ENCODE measurements at regions not wholly inside any gene's neighbourhood (a gene's known extent, or its start where the extent isn't known, plus 50 kb on each side); places are given as distances from the start of the nearest gene placed in this dataset.
"Not testable (repeated sequence)": the region's sequence is repeated elsewhere in the genome, so short reads cannot be mapped to it uniquely, and the experiment has no call there.

DNA sequence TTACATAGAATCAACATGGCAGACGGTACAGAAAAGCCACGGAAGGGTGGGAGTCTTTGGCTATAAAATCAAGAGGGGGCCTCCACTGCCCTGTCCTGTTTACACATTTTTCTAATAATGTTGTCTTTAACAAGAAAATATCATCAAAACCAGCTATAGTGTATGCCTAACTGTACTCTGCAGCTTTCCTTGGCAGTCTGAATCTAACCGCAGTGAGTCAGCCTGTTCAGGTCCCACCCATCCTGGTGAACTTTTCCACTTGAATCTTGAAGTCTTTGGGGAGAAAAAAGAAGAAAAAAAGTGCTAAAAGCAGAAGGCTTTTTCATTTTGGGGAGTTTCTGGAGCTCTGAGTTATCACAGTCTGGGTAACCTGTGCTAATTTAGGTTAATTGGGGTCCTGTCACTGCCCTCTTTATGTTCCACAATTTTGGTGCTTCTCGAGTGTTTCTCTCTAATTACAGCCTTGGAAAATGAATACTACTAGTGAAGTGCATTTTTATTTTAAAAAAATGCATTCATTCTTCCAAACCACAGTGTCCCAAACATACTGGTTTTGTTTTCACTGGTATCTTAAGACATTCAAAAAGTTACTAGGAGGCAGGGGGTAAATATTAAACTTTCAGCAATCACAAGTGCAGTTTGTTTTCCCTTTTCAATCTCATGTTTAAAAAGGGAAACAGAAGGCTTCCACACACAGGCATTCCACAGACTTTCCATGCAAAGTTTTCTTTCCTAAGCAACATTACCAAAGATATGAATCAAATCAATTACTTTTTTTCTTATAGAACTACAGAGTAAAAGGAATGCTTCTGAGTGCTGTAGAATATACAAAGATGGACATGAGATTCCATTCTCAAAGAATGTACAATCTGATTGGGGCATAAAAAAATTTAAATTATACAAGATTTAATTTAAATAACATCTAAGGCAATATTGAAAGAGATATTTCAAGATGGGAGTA, 86.8 kb upstream of the SEC22B start:
- not testable (repeated sequence) for H3K4me1 ChIP-seq

GRCh38 chr1:120257778-120258105, 81.4 kb upstream of the SEC22B start:
- H3K4me1 ChIP-seq; H3K4me3 ChIP-seq; H3K27ac ChIP-seq; H3K36me3 ChIP-seq; H3K9me3 ChIP-seq (replicated peaks); H3K27me3 ChIP-seq: not testable (repeated sequence)
- peak in 1 of 2 experiments; percentile 10 for DNase-seq

More for the DNA sequence above, 86.8 kb upstream of the SEC22B start:
- not testable (repeated sequence) for DNase-seq; H3K27me3 ChIP-seq; H3K4me3 ChIP-seq; H3K9me3 ChIP-seq (replicated peaks); H3K36me3 ChIP-seq; H3K27ac ChIP-seq

DNA sequence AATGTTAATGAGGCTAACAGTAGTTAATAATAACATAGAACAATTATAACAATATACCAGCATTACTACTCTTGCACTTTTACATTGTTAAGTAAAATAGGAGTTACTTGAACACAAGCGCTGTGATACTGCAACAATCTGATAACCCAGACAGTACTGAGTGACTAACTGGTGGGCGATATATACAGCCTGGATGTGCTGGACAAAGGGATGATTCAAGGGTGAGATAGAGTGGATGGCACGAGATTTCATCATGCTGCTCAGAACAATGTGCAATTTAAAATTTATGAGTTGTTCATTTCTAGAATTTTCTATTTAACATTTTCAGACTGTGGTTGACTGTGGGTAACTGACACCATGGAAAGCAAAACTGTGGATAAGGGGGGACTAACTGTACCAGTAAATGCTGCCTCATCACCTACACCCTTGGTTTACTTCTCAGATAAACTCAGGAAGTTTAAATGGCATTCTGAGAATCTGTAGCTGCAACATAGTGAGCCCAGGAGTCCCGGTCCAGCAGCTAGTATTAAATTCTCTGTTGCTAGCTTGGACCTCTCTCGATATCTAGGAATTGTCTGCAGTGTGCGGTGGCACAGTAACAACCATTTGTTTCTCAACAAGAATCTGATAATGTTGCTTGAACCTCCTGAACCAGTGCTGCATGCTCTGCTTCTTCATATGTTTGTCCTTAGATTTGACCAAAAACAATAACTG, 80.9 kb upstream of the SEC22B start:
- not testable (repeated sequence) for H3K27me3 ChIP-seq; H3K9me3 ChIP-seq (replicated peaks); H3K4me1 ChIP-seq; H3K4me3 ChIP-seq; H3K36me3 ChIP-seq; DNase-seq; H3K27ac ChIP-seq

- not testable (repeated sequence) for H3K4me3 ChIP-seq; H3K9me3 ChIP-seq (replicated peaks); H3K27ac ChIP-seq; H3K27me3 ChIP-seq; DNase-seq; H3K36me3 ChIP-seq; H3K4me1 ChIP-seq
These were observed 74.4 kb upstream of the SEC22B start for GRCh38 chr1:120250756-120251155.

GRCh38 chr1:120248726-120249427, 72.6 kb upstream of the SEC22B start:
- DNase-seq; H3K9me3 ChIP-seq (replicated peaks); H3K27ac ChIP-seq; H3K4me3 ChIP-seq; H3K27me3 ChIP-seq; H3K4me1 ChIP-seq; H3K36me3 ChIP-seq: not testable (repeated sequence)

DNA sequence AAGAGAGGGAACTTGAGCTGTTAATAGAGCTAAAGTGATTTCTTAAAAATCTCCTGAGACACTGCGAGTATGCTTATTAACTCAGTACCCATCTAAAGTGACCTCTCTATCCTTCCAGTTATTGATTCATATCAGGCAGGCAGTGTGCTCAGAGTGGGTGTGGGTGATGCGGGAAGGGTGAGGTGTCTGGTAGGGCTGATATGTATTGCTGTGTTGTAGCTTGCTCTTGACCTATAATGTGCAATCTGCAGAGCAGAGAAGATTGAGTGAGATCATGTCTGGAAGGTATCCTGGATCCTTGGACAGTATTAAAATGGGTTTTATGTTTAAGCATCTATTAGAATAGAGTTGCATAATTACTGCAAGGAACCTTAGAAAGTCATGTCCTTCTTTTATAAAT, 71.9 kb upstream of the SEC22B start:
- H3K4me3 ChIP-seq; DNase-seq; H3K9me3 ChIP-seq (replicated peaks); H3K36me3 ChIP-seq; H3K27me3 ChIP-seq; H3K27ac ChIP-seq; H3K4me1 ChIP-seq: not testable (repeated sequence)

DNA sequence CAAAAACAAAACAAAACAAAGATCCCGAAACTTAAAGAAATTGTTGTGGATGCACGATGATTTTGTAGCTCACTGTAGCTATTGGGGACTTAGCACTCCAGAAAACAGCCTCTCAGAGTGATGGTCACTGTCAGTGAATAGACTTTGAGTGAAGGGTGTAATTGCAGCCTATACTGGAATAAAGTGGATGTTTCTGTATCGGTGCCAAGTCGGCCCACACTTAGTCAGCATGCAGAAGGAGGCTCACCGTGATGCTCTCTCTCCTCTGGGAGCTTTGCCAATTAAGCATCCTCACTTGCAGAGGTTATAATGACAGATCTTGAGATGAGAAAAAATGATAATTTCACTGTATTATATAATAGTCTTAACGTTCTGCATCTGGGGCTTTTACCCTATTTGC, 67.5 kb upstream of the SEC22B start:
- H3K36me3 ChIP-seq; DNase-seq; H3K4me3 ChIP-seq; H3K27me3 ChIP-seq; H3K4me1 ChIP-seq; H3K27ac ChIP-seq; H3K9me3 ChIP-seq (replicated peaks): not testable (repeated sequence)

DNA sequence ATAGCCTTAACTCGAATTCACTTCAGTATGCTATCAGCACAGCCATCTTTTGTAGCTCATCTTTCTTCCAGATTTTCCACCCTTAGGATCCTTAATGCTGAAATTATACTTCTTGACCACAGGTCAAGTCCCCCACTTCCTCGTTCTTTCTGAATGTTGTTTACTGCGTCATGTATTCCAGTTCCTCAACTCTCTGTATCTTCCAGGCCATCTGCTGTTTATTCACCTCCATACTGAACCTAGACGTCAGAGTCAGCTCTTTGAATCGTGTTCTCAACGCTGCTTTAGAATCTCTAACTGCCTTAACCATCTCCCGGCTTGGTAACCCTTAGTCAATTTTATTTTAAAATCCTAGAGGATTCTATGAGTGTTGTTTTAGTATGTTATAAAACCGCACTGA, 66.3 kb upstream of the SEC22B start:
- not testable (repeated sequence) for H3K36me3 ChIP-seq; H3K4me1 ChIP-seq; H3K4me3 ChIP-seq; H3K27me3 ChIP-seq; H3K27ac ChIP-seq; H3K9me3 ChIP-seq (replicated peaks); DNase-seq

DNA sequence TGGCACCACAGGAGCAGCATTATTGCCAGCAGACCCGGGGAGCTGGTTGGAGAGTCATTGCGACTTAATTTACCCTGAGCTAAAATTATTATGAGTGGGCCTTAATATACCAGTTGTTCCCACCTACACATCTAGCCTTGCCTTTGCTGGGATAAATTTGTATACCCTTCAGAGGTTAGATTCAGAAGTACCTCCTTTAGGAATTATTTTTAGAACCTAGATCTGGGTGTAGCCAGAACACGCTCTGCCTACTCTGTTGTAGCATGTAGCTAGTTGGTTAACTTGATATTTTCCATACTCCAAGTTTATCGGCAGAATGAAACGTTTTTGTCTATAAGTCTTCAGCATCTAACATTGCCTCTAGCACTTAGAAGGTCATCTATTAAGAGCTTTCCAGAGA, 65.5 kb upstream of the SEC22B start:
- not testable (repeated sequence) for H3K27me3 ChIP-seq; H3K4me1 ChIP-seq; H3K36me3 ChIP-seq; H3K9me3 ChIP-seq (replicated peaks); H3K27ac ChIP-seq; H3K4me3 ChIP-seq; DNase-seq

GRCh38 chr1:120240181-120240580, 63.9 kb upstream of the SEC22B start:
- H3K9me3 ChIP-seq (replicated peaks); H3K27ac ChIP-seq; H3K36me3 ChIP-seq; DNase-seq; H3K4me1 ChIP-seq; H3K27me3 ChIP-seq; H3K4me3 ChIP-seq: not testable (repeated sequence)

DNA sequence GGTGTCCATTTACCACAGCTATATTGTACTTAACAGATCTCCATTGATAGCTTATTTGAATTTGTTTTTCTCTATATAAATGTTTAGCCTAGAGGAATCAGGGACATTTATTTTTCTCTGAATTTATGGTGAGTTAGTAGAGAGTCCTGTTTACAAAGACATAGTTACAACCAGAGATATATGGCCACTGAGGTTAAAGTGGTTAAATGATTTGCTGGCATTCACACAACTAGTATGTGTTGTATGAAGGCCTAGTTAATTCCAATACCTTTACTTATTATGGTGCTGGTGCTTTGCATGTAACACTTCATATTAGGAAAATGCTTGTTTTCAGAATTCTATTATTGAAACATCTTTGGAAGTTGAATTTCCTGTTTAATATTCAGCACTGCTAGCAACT, 63.0 kb upstream of the SEC22B start:
- not testable (repeated sequence) for DNase-seq; H3K4me1 ChIP-seq; H3K36me3 ChIP-seq; H3K27me3 ChIP-seq; H3K9me3 ChIP-seq (replicated peaks); H3K4me3 ChIP-seq; H3K27ac ChIP-seq

DNA sequence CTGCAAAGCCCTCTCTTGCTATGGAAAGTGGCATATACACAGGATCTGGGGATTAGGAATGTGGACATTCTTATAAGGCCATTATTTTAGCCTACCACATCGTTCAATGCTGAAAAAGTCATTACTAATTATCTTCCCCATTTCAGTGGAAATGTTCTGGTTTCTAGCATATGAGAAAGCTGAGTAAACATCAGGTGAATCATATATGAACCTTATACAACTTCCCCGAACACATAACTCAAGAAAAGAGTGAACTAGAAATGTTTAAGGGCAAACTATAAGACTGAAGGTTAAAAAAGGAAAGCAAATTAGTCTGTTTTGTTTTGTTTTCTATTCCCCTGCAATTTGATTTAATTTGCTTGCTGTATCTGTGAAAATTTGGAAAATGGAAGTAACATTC, 62.5 kb upstream of the SEC22B start:
- H3K9me3 ChIP-seq (replicated peaks); H3K27ac ChIP-seq; H3K36me3 ChIP-seq; H3K4me1 ChIP-seq; DNase-seq; H3K4me3 ChIP-seq; H3K27me3 ChIP-seq: not testable (repeated sequence)

GRCh38 chr1:120233661-120234018, 57.3 kb upstream of the SEC22B start:
- not testable (repeated sequence) for H3K27ac ChIP-seq; H3K27me3 ChIP-seq; H3K9me3 ChIP-seq (replicated peaks); H3K36me3 ChIP-seq; DNase-seq; H3K4me1 ChIP-seq; H3K4me3 ChIP-seq

DNA sequence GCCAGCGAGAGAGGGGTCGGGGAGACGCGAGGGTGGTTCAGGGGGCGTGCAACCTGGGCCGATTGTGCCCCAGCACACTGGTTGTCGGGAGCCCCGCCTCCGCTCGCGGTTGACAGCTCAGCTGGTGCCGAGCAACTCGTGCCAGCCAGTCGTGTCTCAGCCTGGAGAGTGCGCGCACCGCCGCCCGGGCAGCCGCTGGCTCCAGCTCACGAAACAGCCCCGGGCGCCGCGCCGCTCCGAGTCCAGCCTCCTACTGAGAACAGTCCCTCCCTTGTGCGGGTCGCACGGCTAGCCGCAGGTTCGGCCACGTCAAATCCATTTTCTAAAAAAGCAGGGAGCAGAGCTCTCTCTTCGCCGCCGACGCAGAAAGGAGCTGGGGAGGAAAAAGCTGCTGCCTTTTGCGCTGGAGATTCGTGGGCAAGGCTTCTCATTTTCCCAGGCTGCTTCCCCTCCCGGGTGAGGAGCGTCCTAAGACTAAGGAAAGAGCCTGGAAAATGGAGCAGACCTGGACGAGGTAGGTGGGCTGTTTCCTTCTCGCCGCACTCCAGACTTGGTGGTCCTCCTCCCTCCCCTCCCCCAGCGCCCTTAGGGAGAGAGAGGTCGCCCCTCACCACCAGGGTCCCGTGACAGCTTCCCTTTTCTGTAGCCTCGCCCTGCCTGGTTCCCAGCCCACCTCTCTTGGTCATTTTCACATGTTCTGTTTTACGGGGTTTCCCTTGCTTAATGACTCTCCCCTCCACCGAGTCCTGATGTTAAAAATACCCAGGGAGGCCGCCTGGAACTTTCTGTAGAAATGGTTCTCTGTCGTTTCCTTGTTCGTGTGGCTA, 56.7 kb upstream of the SEC22B start:
- H3K9me3 ChIP-seq (replicated peaks); H3K27ac ChIP-seq; H3K4me3 ChIP-seq; H3K36me3 ChIP-seq; H3K27me3 ChIP-seq; H3K4me1 ChIP-seq: not testable (repeated sequence)
- DNase-seq, result peak in 1 of 2 experiments; percentile 9

GRCh38 chr1:120229835-120230234, 53.5 kb upstream of the SEC22B start:
- H3K27me3 ChIP-seq; H3K4me3 ChIP-seq; H3K27ac ChIP-seq; H3K36me3 ChIP-seq; DNase-seq; H3K4me1 ChIP-seq; H3K9me3 ChIP-seq (replicated peaks): not testable (repeated sequence)
